HG02840 (cell line): ENCODE measurements at regions not wholly inside any gene's neighbourhood (a gene's known extent, or its start where the extent isn't known, plus 50 kb on each side); places are given as distances from the start of the nearest gene placed in this dataset.

Experiments
- ATAC-seq: cut with Tn5 transposase; IDR thresholded peaks from one replicate; pipeline ENCODE4 v1.9.1; 2021; ENCODE audit warnings: mild to moderate bottlenecking, moderate library complexity, moderate number of reproducible peaks; ENCODE audit not compliant: unreplicated experiment, low FRiP score

- ATAC-seq = no peak
These were observed 328.2 kb upstream of the NOVA1 start for GRCh38 chr14:26925876-26926584.

- no peak for ATAC-seq
These were observed 328.8 kb upstream of the NOVA1 start for GRCh38 chr14:26926585-26926984.

GRCh38 chr14:26928019-26928418 is 330.2 kb upstream of the NOVA1 start:
- no peak for ATAC-seq

GRCh38 chr14:26929361-26929760 is 331.5 kb upstream of the NOVA1 start:
- ATAC-seq = no peak

- ATAC-seq = no peak
These were observed 332.7 kb upstream of the NOVA1 start for GRCh38 chr14:26930576-26930975.

GRCh38 chr14:26932606-26933005 is 334.8 kb upstream of the NOVA1 start:
- no peak for ATAC-seq

- ATAC-seq = no peak
These were observed 335.6 kb upstream of the NOVA1 start for GRCh38 chr14:26933431-26933830.

- ATAC-seq = no peak
These were observed 336.3 kb upstream of the NOVA1 start for GRCh38 chr14:26934151-26934550.

- no peak for ATAC-seq
These were observed 337.9 kb upstream of the NOVA1 start for GRCh38 chr14:26935733-26936132.

- no peak for ATAC-seq
These were observed 340.2 kb upstream of the NOVA1 start for GRCh38 chr14:26938054-26938453.

- ATAC-seq = no peak
These were observed 341.9 kb upstream of the NOVA1 start for GRCh38 chr14:26939755-26940154.

GRCh38 chr14:26941521-26941920 is 343.7 kb upstream of the NOVA1 start:
- ATAC-seq = no peak

GRCh38 chr14:26947265-26947664 is 349.4 kb upstream of the NOVA1 start:
- no peak for ATAC-seq

GRCh38 chr14:26959437-26959836 is 361.6 kb upstream of the NOVA1 start:
- no peak for ATAC-seq

GRCh38 chr14:26959972-26960660 is 362.3 kb upstream of the NOVA1 start:
- no peak for ATAC-seq

- no peak for ATAC-seq
These were observed 365.9 kb upstream of the NOVA1 start for GRCh38 chr14:26963711-26964110.

- ATAC-seq = no peak
These were observed 367.7 kb upstream of the NOVA1 start for GRCh38 chr14:26965490-26965889.

GRCh38 chr14:26966908-26967307 is 369.1 kb upstream of the NOVA1 start:
- no peak for ATAC-seq

- ATAC-seq = no peak
These were observed 377.1 kb upstream of the NOVA1 start for GRCh38 chr14:26974965-26975364.

GRCh38 chr14:26982071-26982470 is 384.2 kb upstream of the NOVA1 start:
- ATAC-seq = no peak

- ATAC-seq = no peak
These were observed 386.7 kb upstream of the NOVA1 start for GRCh38 chr14:26984311-26985177.
